HepG2 (cell line): ENCODE measurements at regions not wholly inside any gene's neighbourhood (a gene's known extent, or its start where the extent isn't known, plus 50 kb on each side); places are given as distances from the start of the nearest gene placed in this dataset.

ENCODE experiments used
- HDAC1 ChIP-seq: sonication (generic); formaldehyde crosslinking; IDR thresholded peaks from 2 replicates; pipeline ENCODE4 v1.5.1; 2020; ENCODE audit warnings: mild to moderate bottlenecking, missing genetic modification reagents
- HOXA3 ChIP-seq: sonication (generic); formaldehyde crosslinking; IDR thresholded peaks from 2 replicates; pipeline ENCODE4 v1.5.0; 2020; ENCODE audit warnings: missing genetic modification reagents
- NFIB ChIP-seq: sonication (generic); formaldehyde crosslinking; IDR thresholded peaks from 2 replicates; pipeline ENCODE4 v1.9.0; 2021; ENCODE audit warnings: missing genetic modification reagents, mild to moderate bottlenecking, borderline replicate concordance
- PCBP2 ChIP-seq: fragments of 200-400 bp; formaldehyde crosslinking; optimal IDR thresholded peaks from 2 replicates; pipeline ENCODE3; 2018; ENCODE audit warnings: low read length, low read depth; ENCODE audit not compliant: poor library complexity, severe bottlenecking
- PRDM15 ChIP-seq: sonication (generic); formaldehyde crosslinking; IDR thresholded peaks from 2 replicates; pipeline ENCODE4 v1.4.0; 2020; ENCODE audit warnings: missing genetic modification reagents
- SMARCC2 ChIP-seq: fragments of 450-650 bp; IDR thresholded peaks from 2 replicates; pipeline ENCODE4 v1.6.1; 2017; ENCODE audit warnings: antibody characterized with exemption, mild to moderate bottlenecking
- UBTF ChIP-seq: sonication (generic); formaldehyde crosslinking; IDR thresholded peaks from 2 replicates; pipeline ENCODE4 v1.4.0; 2020; ENCODE audit warnings: mild to moderate bottlenecking, missing genetic modification reagents
- XRCC5 ChIP-seq: fragments of 200-400 bp; formaldehyde crosslinking; optimal IDR thresholded peaks from 2 replicates; pipeline ENCODE3; 2017; ENCODE audit warnings: mild to moderate bottlenecking, low read length
- YY1 ChIP-seq: IDR thresholded peaks from 2 replicates; pipeline ENCODE4 v1.6.1; 2011; ENCODE audit warnings: low read length, low read depth, moderate library complexity, mild to moderate bottlenecking; ENCODE audit not compliant: insufficient read depth, insufficient replicate concordance
- ZFP62 ChIP-seq: sonication (generic); formaldehyde crosslinking; IDR thresholded peaks from 2 replicates; pipeline ENCODE4 v1.4.0; 2020; ENCODE audit warnings: missing genetic modification reagents
- ZNF234 ChIP-seq: sonication (generic); formaldehyde crosslinking; conservative IDR thresholded peaks from 2 replicates; pipeline ENCODE4 v1.5.1; 2020; ENCODE audit warnings: mild to moderate bottlenecking, missing genetic modification reagents
- ZNF430 ChIP-seq: sonication (generic); formaldehyde crosslinking; IDR thresholded peaks from 2 replicates; pipeline ENCODE4 v1.9.0; 2021; ENCODE audit warnings: mild to moderate bottlenecking, missing genetic modification reagents
- TF ChIP-seq, protein P1 (sequence below): sonication (generic); formaldehyde crosslinking; IDR thresholded peaks from 2 replicates; pipeline ENCODE4 v1.5.0; 2020; ENCODE audit warnings: missing genetic modification reagents
- TF ChIP-seq, protein P2 (sequence below): IDR thresholded peaks from 2 replicates; pipeline ENCODE4 v1.6.1; 2016
- TF ChIP-seq, protein P3 (sequence below): IDR thresholded peaks from 2 replicates; pipeline ENCODE4 v1.6.1; 2016; ENCODE audit warnings: low read depth, missing genetic modification reagents, missing compliant biosample characterization

DNA sequence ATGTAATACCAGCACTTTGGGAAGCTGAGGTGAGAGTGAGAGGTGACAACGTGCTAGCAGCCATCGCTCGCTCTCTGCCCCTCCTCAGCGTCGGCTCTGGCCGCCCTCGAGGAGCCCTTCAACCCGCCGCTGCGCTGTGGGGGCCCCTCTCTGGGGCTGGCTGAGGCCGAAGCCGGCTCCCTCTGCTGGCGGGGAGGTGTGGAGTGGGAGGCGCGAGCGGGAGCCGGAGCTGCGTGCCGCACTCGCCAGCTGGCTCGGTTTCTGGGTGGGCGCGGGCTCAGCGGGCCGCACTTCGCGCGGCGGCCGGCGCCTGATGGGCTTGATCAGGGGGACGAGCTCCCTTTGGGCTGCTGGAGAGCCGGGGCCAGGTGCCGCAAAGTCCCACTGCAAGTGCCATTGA is 98.9 kb upstream of the UBASH3B start (continued):
- no peak for TF ChIP-seq PCBP2
- TF ChIP-seq, protein P1, sequence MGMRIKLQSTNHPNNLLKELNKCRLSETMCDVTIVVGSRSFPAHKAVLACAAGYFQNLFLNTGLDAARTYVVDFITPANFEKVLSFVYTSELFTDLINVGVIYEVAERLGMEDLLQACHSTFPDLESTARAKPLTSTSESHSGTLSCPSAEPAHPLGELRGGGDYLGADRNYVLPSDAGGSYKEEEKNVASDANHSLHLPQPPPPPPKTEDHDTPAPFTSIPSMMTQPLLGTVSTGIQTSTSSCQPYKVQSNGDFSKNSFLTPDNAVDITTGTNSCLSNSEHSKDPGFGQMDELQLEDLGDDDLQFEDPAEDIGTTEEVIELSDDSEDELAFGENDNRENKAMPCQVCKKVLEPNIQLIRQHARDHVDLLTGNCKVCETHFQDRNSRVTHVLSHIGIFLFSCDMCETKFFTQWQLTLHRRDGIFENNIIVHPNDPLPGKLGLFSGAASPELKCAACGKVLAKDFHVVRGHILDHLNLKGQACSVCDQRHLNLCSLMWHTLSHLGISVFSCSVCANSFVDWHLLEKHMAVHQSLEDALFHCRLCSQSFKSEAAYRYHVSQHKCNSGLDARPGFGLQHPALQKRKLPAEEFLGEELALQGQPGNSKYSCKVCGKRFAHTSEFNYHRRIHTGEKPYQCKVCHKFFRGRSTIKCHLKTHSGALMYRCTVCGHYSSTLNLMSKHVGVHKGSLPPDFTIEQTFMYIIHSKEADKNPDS (CRISPR knock-in tag) = no peak
- no peak for TF ChIP-seq ZNF430 (CRISPR knock-in tag)
- TF ChIP-seq HDAC1 = peak; percentile 31; the same call in 1 of the 2 replicates
- no peak for TF ChIP-seq YY1
- TF ChIP-seq XRCC5 = peak; percentile 24
- no peak for TF ChIP-seq NFIB
- no peak; the same call in 1 of the 2 replicates for TF ChIP-seq UBTF
- TF ChIP-seq ZFP62 (CRISPR knock-in tag) = no peak
- TF ChIP-seq, protein P2, sequence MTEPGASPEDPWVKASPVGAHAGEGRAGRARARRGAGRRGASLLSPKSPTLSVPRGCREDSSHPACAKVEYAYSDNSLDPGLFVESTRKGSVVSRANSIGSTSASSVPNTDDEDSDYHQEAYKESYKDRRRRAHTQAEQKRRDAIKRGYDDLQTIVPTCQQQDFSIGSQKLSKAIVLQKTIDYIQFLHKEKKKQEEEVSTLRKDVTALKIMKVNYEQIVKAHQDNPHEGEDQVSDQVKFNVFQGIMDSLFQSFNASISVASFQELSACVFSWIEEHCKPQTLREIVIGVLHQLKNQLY (CRISPR knock-in tag) = no peak
- TF ChIP-seq SMARCC2 = no peak
- peak; percentile 51 for TF ChIP-seq HOXA3
- no peak for TF ChIP-seq ZNF234 (CRISPR knock-in tag)
- TF ChIP-seq, protein P3, sequence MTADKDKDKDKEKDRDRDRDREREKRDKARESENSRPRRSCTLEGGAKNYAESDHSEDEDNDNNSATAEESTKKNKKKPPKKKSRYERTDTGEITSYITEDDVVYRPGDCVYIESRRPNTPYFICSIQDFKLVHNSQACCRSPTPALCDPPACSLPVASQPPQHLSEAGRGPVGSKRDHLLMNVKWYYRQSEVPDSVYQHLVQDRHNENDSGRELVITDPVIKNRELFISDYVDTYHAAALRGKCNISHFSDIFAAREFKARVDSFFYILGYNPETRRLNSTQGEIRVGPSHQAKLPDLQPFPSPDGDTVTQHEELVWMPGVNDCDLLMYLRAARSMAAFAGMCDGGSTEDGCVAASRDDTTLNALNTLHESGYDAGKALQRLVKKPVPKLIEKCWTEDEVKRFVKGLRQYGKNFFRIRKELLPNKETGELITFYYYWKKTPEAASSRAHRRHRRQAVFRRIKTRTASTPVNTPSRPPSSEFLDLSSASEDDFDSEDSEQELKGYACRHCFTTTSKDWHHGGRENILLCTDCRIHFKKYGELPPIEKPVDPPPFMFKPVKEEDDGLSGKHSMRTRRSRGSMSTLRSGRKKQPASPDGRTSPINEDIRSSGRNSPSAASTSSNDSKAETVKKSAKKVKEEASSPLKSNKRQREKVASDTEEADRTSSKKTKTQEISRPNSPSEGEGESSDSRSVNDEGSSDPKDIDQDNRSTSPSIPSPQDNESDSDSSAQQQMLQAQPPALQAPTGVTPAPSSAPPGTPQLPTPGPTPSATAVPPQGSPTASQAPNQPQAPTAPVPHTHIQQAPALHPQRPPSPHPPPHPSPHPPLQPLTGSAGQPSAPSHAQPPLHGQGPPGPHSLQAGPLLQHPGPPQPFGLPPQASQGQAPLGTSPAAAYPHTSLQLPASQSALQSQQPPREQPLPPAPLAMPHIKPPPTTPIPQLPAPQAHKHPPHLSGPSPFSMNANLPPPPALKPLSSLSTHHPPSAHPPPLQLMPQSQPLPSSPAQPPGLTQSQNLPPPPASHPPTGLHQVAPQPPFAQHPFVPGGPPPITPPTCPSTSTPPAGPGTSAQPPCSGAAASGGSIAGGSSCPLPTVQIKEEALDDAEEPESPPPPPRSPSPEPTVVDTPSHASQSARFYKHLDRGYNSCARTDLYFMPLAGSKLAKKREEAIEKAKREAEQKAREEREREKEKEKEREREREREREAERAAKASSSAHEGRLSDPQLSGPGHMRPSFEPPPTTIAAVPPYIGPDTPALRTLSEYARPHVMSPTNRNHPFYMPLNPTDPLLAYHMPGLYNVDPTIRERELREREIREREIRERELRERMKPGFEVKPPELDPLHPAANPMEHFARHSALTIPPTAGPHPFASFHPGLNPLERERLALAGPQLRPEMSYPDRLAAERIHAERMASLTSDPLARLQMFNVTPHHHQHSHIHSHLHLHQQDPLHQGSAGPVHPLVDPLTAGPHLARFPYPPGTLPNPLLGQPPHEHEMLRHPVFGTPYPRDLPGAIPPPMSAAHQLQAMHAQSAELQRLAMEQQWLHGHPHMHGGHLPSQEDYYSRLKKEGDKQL (CRISPR knock-in tag) = no peak
- TF ChIP-seq PRDM15 (CRISPR knock-in tag) = no peak
